Prostate gland (tissue), 2 donors: ENCODE measurements at regions not wholly inside any gene's neighbourhood (a gene's known extent, or its start where the extent isn't known, plus 50 kb on each side); places are given as distances from the start of the nearest gene placed in this dataset.

Source experiments
- POLR2A ChIP-seq: fragments of 450-650 bp; IDR thresholded peaks from one replicate; pipeline ENCODE4 v1.6.1; 2016; ENCODE audit warnings: antibody characterized with exemption, mild to moderate bottlenecking
- TF ChIP-seq, protein P1 (sequence below), 4 experiments: fragments of 200-600 bp in 2 of 4; fragments of 450-650 bp in 2 of 4; sonication (generic) in 2 of 4; IDR thresholded peaks; 1 replicate in 3 of 4; 2 replicates in 1 of 4; pipeline ENCODE4 v1.5.1; 2016 to 2019; ENCODE audit warnings: antibody characterized with exemption in 4 of 4, mild to moderate bottlenecking in 2 of 4, moderate library complexity in 2 of 4

DNA sequence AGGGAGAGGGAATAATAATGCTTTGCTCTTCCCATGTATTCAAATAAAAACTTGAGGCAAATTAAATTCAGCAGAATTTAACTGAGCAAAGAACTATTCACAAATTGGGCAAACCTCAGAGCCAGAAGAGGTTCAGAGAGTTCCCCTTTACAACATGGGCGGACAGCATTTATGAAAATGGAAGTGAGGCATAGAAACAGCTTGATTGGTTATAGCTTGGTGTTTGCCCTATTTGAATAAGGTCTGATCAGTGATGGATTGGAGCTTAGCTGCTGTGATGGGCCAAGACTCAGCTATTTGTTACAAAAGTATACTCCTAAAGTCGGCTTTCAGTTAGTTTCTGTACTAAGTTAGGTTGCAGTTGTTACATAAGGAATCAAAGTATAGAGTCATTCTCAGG, 63.0 kb downstream of the TMEM100 start:
- no peak for TF ChIP-seq POLR2A
- TF ChIP-seq, protein P1, sequence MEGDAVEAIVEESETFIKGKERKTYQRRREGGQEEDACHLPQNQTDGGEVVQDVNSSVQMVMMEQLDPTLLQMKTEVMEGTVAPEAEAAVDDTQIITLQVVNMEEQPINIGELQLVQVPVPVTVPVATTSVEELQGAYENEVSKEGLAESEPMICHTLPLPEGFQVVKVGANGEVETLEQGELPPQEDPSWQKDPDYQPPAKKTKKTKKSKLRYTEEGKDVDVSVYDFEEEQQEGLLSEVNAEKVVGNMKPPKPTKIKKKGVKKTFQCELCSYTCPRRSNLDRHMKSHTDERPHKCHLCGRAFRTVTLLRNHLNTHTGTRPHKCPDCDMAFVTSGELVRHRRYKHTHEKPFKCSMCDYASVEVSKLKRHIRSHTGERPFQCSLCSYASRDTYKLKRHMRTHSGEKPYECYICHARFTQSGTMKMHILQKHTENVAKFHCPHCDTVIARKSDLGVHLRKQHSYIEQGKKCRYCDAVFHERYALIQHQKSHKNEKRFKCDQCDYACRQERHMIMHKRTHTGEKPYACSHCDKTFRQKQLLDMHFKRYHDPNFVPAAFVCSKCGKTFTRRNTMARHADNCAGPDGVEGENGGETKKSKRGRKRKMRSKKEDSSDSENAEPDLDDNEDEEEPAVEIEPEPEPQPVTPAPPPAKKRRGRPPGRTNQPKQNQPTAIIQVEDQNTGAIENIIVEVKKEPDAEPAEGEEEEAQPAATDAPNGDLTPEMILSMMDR (IDR thresholded peaks at IDR 0.05), result no peak
